Upper lobe of right lung (tissue), 1 donor: ENCODE measurements at regions not wholly inside any gene's neighbourhood (a gene's known extent, or its start where the extent isn't known, plus 50 kb on each side); places are given as distances from the start of the nearest gene placed in this dataset.
"Not testable (repeated sequence)": the region's sequence is repeated elsewhere in the genome, so short reads cannot be mapped to it uniquely, and the experiment has no call there.

Experiments used
- ATAC-seq: fragments of 200-7000 bp; cut with Tn5 transposase; one replicate; pipeline ENCODE4 v1.9.1; 2020; ENCODE audit warnings: mild to moderate bottlenecking, moderate library complexity
- DNase-seq: peaks from one replicate; pipeline ENCODE4 v3.0.0-alpha.2; 2020
- H3K27ac ChIP-seq: fragments of 200-600 bp; one replicate; pipeline ENCODE4 v1.8.0; 2022
- H3K27me3 ChIP-seq: fragments of 200-600 bp; one replicate; pipeline ENCODE4 v1.8.0; 2022; ENCODE audit warnings: mild to moderate bottlenecking
- H3K36me3 ChIP-seq: fragments of 200-600 bp; one replicate; pipeline ENCODE4 v1.8.0; 2022
- H3K4me1 ChIP-seq: fragments of 200-600 bp; one replicate; pipeline ENCODE4 v1.8.0; 2022
- H3K4me3 ChIP-seq: fragments of 200-600 bp; one replicate; pipeline ENCODE4 v1.8.0; 2022; ENCODE audit warnings: mild to moderate bottlenecking
- H3K9me3 ChIP-seq: fragments of 200-600 bp; one replicate; pipeline ENCODE4 v1.8.0; 2022
- CTCF ChIP-seq: fragments of 200-600 bp; IDR thresholded peaks from one replicate; pipeline ENCODE4 v1.8.0; 2022; ENCODE audit warnings: antibody characterized with exemption
- intact Hi-C: fragments of 100-400 bp; cut with DNase I; formaldehyde crosslinking; loops from one replicate; pipeline ENCODE4 v1.11.0; 2022
- donor health status: DM: no; HTN: yes; CAD: no; lungs with severe emphysema.

- H3K27ac ChIP-seq = no peak overlapping the region
- ATAC-seq = no peak
- H3K4me3 ChIP-seq = no peak overlapping the region
- TF ChIP-seq CTCF = no peak
- H3K4me1 ChIP-seq = no peaks in the 10 kb centered on the region
- intact Hi-C loops = no loop called here
- DNase-seq = no peak
- H3K9me3 ChIP-seq = no peaks in the 10 kb centered on the region
- H3K27me3 ChIP-seq = no peaks in the 10 kb centered on the region
- H3K36me3 ChIP-seq = no peaks in the 10 kb centered on the region
These were observed 67.8 kb upstream of the CSNK1A1L start for GRCh38 chr13:37173214-37173613.

- intact Hi-C loops, H3K27ac ChIP-seq, H3K4me3 ChIP-seq, DNase-seq, H3K36me3 ChIP-seq, H3K4me1 ChIP-seq, ATAC-seq, H3K9me3 ChIP-seq, H3K27me3 ChIP-seq: not testable (repeated sequence)
These were observed 66.8 kb upstream of the CSNK1A1L start for GRCh38 chr13:37172226-37172625.

DNA sequence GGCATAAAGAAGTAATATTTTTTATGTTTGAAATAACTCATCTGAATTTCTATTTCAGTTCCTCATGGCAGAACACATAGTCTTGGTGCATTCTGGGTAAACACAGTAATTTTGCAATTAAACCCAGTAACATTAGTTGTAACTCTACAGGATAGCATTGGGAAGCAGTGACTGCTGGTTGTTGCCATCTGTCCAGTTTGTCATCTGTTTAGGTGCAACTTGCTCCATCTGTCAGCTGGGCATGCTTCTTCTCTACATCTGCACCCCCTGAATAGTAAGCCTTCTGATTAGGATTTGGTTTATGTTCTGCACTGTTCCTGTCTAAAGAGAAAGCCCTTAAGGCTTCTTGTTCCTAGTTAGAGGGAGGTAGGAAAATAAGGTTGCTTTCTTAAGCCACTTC is 63.5 kb upstream of the CSNK1A1L start:
- no peak for DNase-seq
- Histone ChIP-seq H3K4me3 (no peak overlapping the region), H3K27ac (no peak overlapping the region), H3K4me1 (no peaks in the 10 kb centered on the region), H3K27me3 (no peaks in the 10 kb centered on the region), H3K36me3 (no peaks in the 10 kb centered on the region), H3K9me3 (no peaks in the 10 kb centered on the region)
- no peak for TF ChIP-seq CTCF
- intact Hi-C loops = no loop called here
- no peak for ATAC-seq

DNA sequence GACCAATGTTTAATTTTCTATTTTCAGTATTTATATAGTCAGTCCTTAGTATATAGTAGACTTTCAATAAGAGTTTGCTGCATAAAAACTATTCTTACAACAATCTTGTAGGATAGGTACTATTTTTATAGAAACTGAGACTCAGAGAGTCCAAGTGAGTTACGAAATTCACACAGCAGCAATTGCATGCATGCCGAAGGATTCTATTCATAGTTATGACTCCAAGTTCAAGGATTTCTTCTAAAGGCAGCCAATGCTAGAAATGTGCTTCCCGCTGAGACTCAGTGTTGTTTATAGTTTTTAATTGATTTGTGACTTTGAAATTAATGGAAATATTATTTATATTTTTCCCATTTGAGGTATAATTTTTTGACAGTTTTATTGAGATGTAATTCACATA is 62.7 kb upstream of the CSNK1A1L start:
- Histone ChIP-seq H3K27ac (no peak overlapping the region), H3K9me3 (no peaks in the 10 kb centered on the region), H3K4me3 (no peak overlapping the region), H3K4me1 (no peaks in the 10 kb centered on the region), H3K27me3 (no peaks in the 10 kb centered on the region), H3K36me3 (no peaks in the 10 kb centered on the region)
- no peak for ATAC-seq
- TF ChIP-seq CTCF = no peak
- intact Hi-C loops = no loop called here
- DNase-seq = no peak

DNA sequence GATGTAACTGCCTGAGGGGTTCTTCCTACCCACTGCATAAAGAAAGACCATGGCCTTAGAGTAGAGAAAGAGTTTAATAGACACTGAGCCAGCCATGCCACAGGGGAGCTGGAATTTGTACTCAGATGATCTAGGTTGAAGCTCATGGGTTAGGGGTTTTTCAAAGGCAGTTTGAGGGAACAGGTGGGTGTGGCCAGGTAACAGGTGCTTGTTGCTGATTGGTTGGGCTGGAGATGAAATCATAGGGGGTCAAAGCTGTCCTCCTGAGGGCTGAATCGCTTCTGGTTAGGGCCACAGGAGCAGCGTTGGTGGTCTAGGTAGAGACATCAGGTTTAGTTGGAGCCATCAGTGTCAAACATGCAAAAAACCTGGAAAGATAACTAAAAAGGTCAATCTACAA is 59.2 kb upstream of the CSNK1A1L start:
- H3K36me3 ChIP-seq = no peaks in the 10 kb centered on the region
- no peaks in the 10 kb centered on the region for H3K4me1 ChIP-seq
- intact Hi-C loops = no loop called here
- peaks cover 3% of the 10 kb centered on the region for H3K9me3 ChIP-seq
- no peak overlapping the region for H3K4me3 ChIP-seq
- DNase-seq (no peak), ATAC-seq (no peak)
- H3K27ac ChIP-seq = no peak overlapping the region
- no peak for TF ChIP-seq CTCF
- H3K27me3 ChIP-seq = no peaks in the 10 kb centered on the region

DNA sequence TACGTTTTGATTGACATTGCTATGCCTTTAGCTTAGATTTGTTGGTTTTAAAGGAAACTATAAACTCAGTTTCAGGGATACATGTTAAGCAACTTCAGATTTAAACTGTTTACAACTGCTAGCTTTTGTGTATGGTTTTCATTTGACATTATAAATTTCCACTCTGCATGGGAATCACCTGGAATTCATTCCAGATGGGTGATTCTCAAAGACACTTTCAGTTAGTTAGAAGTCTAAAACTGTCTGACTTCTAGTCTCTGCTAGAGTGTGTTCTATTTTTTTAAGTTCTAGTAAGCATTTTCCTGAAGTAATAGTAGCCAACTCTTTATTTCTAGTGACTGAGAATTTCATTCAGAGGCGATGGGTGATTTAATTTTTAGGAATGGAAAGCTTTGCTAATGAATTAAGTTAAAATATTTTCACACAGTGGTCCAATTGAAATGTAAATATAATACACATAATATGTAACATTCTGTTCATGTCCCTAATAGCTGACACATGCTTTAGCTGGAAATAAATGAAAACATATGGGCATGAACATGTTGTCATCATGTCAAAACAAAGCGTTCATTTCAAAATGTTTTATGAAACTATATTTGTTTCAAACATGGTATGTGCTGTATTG is 58.3 kb upstream of the CSNK1A1L start:
- H3K27me3 ChIP-seq = no peaks in the 10 kb centered on the region
- no peak for TF ChIP-seq CTCF
- H3K36me3 ChIP-seq = no peaks in the 10 kb centered on the region
- peaks cover 5% of the 10 kb centered on the region for H3K9me3 ChIP-seq
- H3K27ac ChIP-seq = no peak overlapping the region
- H3K4me1 ChIP-seq = no peaks in the 10 kb centered on the region
- no peak overlapping the region for H3K4me3 ChIP-seq
- intact Hi-C loops = no loop called here
- no peak for ATAC-seq
- DNase-seq = no peak
